ENCODE measurements at regions not wholly inside any gene's neighbourhood (a gene's known extent, or its start where the extent isn't known, plus 50 kb on each side); places are given as distances from the start of the nearest gene placed in this dataset.

DNA sequence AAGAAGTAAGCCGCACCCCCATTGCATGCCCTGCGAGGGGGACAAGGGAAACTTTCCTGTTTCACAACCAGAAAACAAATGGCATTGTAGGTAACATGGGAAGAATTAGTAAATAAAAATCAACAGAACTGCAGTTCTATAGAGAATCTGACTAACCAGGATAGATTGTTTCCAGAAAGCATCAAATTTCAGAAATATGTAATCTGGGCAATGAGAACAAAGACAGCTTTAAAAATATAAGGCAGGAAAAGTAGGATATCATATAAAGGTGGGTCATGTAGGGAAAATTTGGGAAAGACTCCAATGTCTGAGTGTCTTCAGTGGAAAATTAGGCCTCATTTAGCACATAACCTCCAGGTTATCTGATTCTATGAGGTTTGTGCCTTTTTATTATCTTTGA, 58.3 kb upstream of the RANBP6 start:
- TF ChIP-seq CTCF (IDR thresholded peaks at IDR 0.05; ENCODE audit: poor library complexity, severe bottlenecking) (no peak), POLR2AphosphoS5 (IDR thresholded peaks at IDR 0.05) (no peak), EP300 (conservative IDR thresholded peaks at IDR 0.05; ENCODE audit: poor library complexity, severe bottlenecking) (no peak), SMC3 (conservative IDR thresholded peaks at IDR 0.05; ENCODE audit: poor library complexity) (no peak), RAD21 (conservative IDR thresholded peaks at IDR 0.05) (no peak), TAF1 (IDR thresholded peaks at IDR 0.05; ENCODE audit: low read depth) (no peak), EZH2 (IDR thresholded peaks at IDR 0.05; ENCODE audit: borderline replicate concordance, insufficient read depth, low read length, poor library complexity, severe bottlenecking) (no peak)
- TF ChIP-seq, protein P1, sequence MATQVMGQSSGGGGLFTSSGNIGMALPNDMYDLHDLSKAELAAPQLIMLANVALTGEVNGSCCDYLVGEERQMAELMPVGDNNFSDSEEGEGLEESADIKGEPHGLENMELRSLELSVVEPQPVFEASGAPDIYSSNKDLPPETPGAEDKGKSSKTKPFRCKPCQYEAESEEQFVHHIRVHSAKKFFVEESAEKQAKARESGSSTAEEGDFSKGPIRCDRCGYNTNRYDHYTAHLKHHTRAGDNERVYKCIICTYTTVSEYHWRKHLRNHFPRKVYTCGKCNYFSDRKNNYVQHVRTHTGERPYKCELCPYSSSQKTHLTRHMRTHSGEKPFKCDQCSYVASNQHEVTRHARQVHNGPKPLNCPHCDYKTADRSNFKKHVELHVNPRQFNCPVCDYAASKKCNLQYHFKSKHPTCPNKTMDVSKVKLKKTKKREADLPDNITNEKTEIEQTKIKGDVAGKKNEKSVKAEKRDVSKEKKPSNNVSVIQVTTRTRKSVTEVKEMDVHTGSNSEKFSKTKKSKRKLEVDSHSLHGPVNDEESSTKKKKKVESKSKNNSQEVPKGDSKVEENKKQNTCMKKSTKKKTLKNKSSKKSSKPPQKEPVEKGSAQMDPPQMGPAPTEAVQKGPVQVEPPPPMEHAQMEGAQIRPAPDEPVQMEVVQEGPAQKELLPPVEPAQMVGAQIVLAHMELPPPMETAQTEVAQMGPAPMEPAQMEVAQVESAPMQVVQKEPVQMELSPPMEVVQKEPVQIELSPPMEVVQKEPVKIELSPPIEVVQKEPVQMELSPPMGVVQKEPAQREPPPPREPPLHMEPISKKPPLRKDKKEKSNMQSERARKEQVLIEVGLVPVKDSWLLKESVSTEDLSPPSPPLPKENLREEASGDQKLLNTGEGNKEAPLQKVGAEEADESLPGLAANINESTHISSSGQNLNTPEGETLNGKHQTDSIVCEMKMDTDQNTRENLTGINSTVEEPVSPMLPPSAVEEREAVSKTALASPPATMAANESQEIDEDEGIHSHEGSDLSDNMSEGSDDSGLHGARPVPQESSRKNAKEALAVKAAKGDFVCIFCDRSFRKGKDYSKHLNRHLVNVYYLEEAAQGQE (IDR thresholded peaks at IDR 0.05; ENCODE audit: borderline replicate concordance) = no peak
